Omental fat pad (tissue), 3 donors: ENCODE measurements at regions not wholly inside any gene's neighbourhood (a gene's known extent, or its start where the extent isn't known, plus 50 kb on each side); places are given as distances from the start of the nearest gene placed in this dataset.

ENCODE experiments used
- ATAC-seq: fragments of 150-250 bp; one replicate; pipeline ENCODE4 v1.9.1; 2016; ENCODE audit warnings: mild to moderate bottlenecking, moderate library complexity; ENCODE audit not compliant: low FRiP score
- DNase-seq: peaks from one replicate; pipeline ENCODE4 v3.0.0-alpha.2; 2019; ENCODE audit warnings: low spot score
- CTCF ChIP-seq, 3 donors: fragments of 450-650 bp; IDR thresholded peaks; one replicate each; pipeline ENCODE4 v1.5.1; 2016 to 2017; ENCODE audit warnings: antibody characterized with exemption in 3 of 3, mild to moderate bottlenecking in 3 of 3, moderate library complexity in 2 of 3

- ATAC-seq, result no peak
- no peak for TF ChIP-seq CTCF (IDR thresholded peaks at IDR 0.05)
- DNase-seq, result no peak
Observed at GRCh38 chr14:86363047-86363446, 833.1 kb downstream of the FLRT2 start.

- ATAC-seq, result no peak
- TF ChIP-seq CTCF (IDR thresholded peaks at IDR 0.05), result no peak
Observed at GRCh38 chr14:86357876-86358275, 827.9 kb downstream of the FLRT2 start.

GRCh38 chr14:86357119-86357518 is 827.2 kb downstream of the FLRT2 start:
- DNase-seq (no peak), ATAC-seq (no peak)
- TF ChIP-seq CTCF (IDR thresholded peaks at IDR 0.05), result no peak

More at GRCh38 chr14:86357876-86358275, 827.9 kb downstream of the FLRT2 start:
- DNase-seq, result no peak

GRCh38 chr14:86346818-86347384 is 817.0 kb downstream of the FLRT2 start:
- ATAC-seq (no peak), DNase-seq (no peak)
- TF ChIP-seq CTCF (IDR thresholded peaks at IDR 0.05), result no peak

- no peak for DNase-seq
- TF ChIP-seq CTCF (IDR thresholded peaks at IDR 0.05), result no peak
- no peak for ATAC-seq
Observed at GRCh38 chr14:86334355-86334754, 804.4 kb downstream of the FLRT2 start.

GRCh38 chr14:86333493-86333892 is 803.5 kb downstream of the FLRT2 start:
- DNase-seq, result no peak
- ATAC-seq, result no peak
- TF ChIP-seq CTCF (IDR thresholded peaks at IDR 0.05), result no peak

GRCh38 chr14:86331341-86331740 is 801.4 kb downstream of the FLRT2 start:
- DNase-seq (no peak), ATAC-seq (no peak)
- TF ChIP-seq CTCF (IDR thresholded peaks at IDR 0.05), result no peak
